ENCODE measurements at regions not wholly inside any gene's neighbourhood (a gene's known extent, or its start where the extent isn't known, plus 50 kb on each side); places are given as distances from the start of the nearest gene placed in this dataset.
"Not testable (repeated sequence)": the region's sequence is repeated elsewhere in the genome, so short reads cannot be mapped to it uniquely, and the experiment has no call there.

DNA sequence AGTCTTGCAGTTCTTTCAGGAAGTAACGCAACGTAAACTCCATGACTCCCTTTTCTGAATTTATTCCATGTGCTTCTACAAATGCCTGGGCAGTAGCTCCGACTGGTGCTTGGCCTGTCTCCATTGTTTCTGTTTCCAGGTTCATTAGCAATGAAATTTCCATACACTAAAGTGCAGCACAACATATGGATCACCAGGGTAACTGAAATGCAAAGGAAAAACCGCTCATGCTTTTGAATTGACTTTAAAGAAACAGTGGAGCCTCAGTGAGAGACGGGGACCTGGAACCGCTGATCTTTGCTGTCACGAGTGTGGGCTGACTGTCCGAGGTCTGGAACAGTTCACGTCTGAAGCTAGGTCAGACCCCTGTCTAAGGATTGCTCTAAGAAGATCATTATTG lies 126.5 kb upstream of the IGFBP3 start:
- H3K9me3 ChIP-seq = no peaks in the 10 kb centered on the region
- no peak for TF ChIP-seq POLR2A (IDR thresholded peaks at IDR 0.05)
- TF ChIP-seq, protein P1, sequence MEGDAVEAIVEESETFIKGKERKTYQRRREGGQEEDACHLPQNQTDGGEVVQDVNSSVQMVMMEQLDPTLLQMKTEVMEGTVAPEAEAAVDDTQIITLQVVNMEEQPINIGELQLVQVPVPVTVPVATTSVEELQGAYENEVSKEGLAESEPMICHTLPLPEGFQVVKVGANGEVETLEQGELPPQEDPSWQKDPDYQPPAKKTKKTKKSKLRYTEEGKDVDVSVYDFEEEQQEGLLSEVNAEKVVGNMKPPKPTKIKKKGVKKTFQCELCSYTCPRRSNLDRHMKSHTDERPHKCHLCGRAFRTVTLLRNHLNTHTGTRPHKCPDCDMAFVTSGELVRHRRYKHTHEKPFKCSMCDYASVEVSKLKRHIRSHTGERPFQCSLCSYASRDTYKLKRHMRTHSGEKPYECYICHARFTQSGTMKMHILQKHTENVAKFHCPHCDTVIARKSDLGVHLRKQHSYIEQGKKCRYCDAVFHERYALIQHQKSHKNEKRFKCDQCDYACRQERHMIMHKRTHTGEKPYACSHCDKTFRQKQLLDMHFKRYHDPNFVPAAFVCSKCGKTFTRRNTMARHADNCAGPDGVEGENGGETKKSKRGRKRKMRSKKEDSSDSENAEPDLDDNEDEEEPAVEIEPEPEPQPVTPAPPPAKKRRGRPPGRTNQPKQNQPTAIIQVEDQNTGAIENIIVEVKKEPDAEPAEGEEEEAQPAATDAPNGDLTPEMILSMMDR (IDR thresholded peaks at IDR 0.05) = no peak
- H3K4me3 ChIP-seq = no peak overlapping the region
- no peak overlapping the region for H3K27ac ChIP-seq
- no peaks in the 10 kb centered on the region for H3K36me3 ChIP-seq (ENCODE audit: low read depth, missing control alignments)
- WGBS, 2 donors = 89 to 97% methylated on average over 9 of the region's 9 CpGs
- H3K27me3 ChIP-seq = no peaks in the 10 kb centered on the region
- H3K4me1 ChIP-seq = no peaks in the 10 kb centered on the region
- no peak for DNase-seq
- intact Hi-C loops (cut with DNase I; ENCODE audit: low total_unique reads) = no loop called here

DNA sequence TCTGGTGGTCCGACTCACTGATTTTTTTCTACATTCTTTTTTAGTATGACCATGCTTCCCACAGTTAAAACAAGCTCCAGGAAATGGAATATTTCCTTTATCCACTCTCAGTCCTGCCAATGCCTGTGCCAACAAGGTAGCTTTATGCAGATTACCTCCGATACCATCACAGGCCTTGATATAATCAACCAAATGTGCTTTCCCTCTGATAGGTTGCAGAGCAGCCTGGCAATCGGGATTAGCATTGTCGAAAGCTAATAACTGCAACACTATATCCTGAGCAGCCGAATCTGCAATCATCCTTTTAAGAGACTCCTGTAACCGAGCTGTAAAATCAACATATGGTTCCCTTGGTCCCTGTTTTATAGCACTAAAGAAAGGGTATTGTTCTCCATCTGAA lies 122.3 kb upstream of the IGFBP3 start:
- H3K9me3 ChIP-seq; intact Hi-C loops (cut with DNase I; ENCODE audit: low total_unique reads); H3K27me3 ChIP-seq; H3K36me3 ChIP-seq (ENCODE audit: low read depth, missing control alignments); H3K4me1 ChIP-seq; H3K27ac ChIP-seq; H3K4me3 ChIP-seq; DNase-seq: not testable (repeated sequence)
- 82 to 87% methylated on average over 6 of the region's 6 CpGs for WGBS, 2 donors

DNA sequence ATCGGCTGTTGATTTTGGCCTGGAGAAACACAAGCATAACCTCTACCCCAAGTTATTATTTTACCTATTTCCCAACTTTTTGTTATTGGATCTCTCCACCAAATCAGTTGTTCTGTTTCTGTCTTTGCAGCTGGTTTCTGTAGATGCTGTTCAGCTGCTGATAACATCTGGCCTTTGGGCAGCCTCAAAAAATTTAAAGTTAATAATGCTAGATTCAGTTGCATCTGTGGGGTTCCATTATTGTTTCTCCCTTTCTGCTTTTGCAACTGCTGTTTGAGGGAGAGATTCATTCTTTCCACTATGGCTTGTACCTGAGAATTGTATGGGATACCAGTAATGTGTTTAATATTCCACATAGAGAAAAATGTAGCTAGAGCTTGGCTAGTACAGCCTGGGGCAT lies 118.7 kb upstream of the IGFBP3 start:
- intact Hi-C loops (cut with DNase I; ENCODE audit: low total_unique reads); H3K4me1 ChIP-seq; H3K9me3 ChIP-seq; H3K4me3 ChIP-seq; H3K27me3 ChIP-seq; DNase-seq; H3K36me3 ChIP-seq (ENCODE audit: low read depth, missing control alignments); H3K27ac ChIP-seq: not testable (repeated sequence)
- WGBS, 2 donors = 79 to 93% methylated on average over 1 of the region's 1 CpG

DNA sequence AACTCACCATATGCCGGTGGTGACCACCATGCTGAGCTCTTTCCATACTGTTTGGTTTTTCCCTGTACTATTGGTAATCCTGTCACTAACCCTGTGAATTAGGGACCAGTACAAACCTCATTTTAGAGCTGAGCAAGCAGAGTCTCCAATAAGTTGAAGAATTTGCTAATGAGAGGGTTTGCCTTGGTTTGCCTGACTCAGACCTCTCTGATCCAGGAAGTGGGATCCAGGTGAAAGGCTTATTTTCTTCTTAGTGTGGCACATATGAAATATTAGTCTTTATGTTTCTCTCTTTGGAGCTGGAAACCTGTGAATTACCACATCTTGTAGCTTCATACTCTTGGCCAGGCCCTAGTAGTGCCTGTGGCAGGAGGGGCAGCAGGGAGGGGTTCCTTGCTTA lies 114.1 kb upstream of the IGFBP3 start:
- no peak overlapping the region for H3K27ac ChIP-seq
- DNase-seq = no peak
- TF ChIP-seq POLR2A (IDR thresholded peaks at IDR 0.05) = no peak
- no peaks in the 10 kb centered on the region for H3K9me3 ChIP-seq
- intact Hi-C loops (cut with DNase I; ENCODE audit: low total_unique reads) = no loop called here
- no peak overlapping the region for H3K4me3 ChIP-seq
- H3K4me1 ChIP-seq = no peaks in the 10 kb centered on the region
- 94 to 100% methylated on average over 1 of the region's 1 CpG for WGBS, 2 donors
- no peaks in the 10 kb centered on the region for H3K36me3 ChIP-seq (ENCODE audit: low read depth, missing control alignments)
- H3K27me3 ChIP-seq = no peaks in the 10 kb centered on the region

DNA sequence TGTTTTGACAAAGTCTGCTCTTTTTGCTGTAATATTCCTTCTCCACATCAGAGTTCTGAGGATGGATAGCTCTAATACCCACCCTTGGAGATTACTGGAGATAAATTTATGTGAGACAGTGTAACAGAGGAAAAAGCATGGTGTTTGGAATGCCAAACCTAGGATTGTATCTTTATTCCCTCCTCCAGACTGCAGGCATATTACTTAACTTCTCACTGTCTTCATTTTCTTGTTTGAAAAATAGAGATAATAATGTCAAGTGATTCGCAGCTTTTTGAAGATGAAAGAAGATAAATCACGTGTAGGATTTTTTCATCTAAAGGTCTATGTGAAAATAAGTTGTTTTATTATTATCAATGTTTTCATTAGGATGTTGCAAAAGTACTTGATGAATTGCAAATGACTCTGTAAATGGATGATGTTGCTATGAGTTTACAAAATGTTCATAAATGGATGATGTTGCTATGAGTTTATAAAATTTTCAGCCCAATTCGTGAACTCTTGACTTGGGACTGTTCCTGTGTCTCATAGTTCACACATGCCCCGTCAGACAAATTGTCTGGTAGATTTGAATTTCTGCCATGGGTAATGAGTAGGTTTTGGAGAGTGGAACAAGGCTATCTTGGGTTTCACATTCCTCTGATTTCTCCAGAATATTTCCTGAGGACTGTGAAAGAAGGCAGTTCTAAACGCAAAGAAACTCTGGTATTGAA lies 113.1 kb upstream of the IGFBP3 start:
- DNase-seq = no peak
- Histone ChIP-seq H3K27me3 (no peaks in the 10 kb centered on the region), H3K9me3 (no peaks in the 10 kb centered on the region), H3K4me3 (no peak overlapping the region), H3K4me1 (no peaks in the 10 kb centered on the region), H3K36me3 (ENCODE audit: low read depth, missing control alignments) (no peaks in the 10 kb centered on the region), H3K27ac (no peak overlapping the region)
- no peak for TF ChIP-seq POLR2A (IDR thresholded peaks at IDR 0.05)
- TF ChIP-seq, protein P1 (IDR thresholded peaks at IDR 0.05) = no peak
- 65 to 66% methylated on average over 5 of the region's 5 CpGs for WGBS, 2 donors
- intact Hi-C loops (cut with DNase I; ENCODE audit: low total_unique reads) = no loop called here

GRCh38 chr7:46033592-46033991 lies 112.5 kb upstream of the IGFBP3 start:
- no peaks in the 10 kb centered on the region for H3K36me3 ChIP-seq (ENCODE audit: low read depth, missing control alignments)
- no peak overlapping the region for H3K4me3 ChIP-seq
- DNase-seq = no peak
- H3K27me3 ChIP-seq = no peaks in the 10 kb centered on the region
- intact Hi-C loops (cut with DNase I; ENCODE audit: low total_unique reads) = no loop called here
- H3K9me3 ChIP-seq = no peaks in the 10 kb centered on the region
- no peaks in the 10 kb centered on the region for H3K4me1 ChIP-seq
- H3K27ac ChIP-seq = no peak overlapping the region
- TF ChIP-seq POLR2A (IDR thresholded peaks at IDR 0.05) = no peak
- TF ChIP-seq, protein P1 (IDR thresholded peaks at IDR 0.05) = no peak
- 89 to 93% methylated on average over 5 to 6 of the region's 6 CpGs for WGBS, 2 donors
